ENCODE measurements at regions not wholly inside any gene's neighbourhood (a gene's known extent, or its start where the extent isn't known, plus 50 kb on each side); places are given as distances from the start of the nearest gene placed in this dataset.

DNA sequence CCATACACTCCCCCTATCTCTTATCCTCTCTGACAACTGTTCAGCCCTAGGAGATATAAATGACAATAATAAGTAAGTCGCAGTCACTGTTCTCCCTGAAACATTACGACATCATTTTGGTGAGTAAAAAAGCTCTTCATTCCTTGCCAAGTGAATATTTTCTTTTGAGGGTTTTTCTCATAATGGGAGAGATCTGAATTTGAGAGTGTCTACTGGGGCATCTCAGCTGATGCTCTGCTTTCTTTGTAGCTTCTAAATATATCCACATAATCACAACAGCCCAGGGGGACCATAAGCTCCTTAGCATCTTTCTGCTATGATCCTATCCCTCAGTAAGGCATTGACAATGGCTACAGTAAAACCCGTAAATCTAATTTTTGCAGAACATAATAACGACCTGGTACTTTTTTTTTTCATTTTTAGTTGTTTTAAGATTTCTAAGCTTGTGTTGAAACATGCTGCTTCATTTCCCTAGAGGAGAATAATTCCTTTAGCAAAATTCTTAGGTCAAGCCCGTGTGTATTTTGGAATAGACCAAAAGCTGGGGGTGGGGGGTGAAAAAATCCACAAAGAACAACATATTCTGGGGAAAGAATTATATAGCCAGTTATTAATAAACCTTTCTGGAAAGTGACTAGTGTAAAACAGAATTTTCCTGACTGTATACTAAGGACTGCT, 78.1 kb upstream of the GPM6B start:
- TF ChIP-seq, protein P1, sequence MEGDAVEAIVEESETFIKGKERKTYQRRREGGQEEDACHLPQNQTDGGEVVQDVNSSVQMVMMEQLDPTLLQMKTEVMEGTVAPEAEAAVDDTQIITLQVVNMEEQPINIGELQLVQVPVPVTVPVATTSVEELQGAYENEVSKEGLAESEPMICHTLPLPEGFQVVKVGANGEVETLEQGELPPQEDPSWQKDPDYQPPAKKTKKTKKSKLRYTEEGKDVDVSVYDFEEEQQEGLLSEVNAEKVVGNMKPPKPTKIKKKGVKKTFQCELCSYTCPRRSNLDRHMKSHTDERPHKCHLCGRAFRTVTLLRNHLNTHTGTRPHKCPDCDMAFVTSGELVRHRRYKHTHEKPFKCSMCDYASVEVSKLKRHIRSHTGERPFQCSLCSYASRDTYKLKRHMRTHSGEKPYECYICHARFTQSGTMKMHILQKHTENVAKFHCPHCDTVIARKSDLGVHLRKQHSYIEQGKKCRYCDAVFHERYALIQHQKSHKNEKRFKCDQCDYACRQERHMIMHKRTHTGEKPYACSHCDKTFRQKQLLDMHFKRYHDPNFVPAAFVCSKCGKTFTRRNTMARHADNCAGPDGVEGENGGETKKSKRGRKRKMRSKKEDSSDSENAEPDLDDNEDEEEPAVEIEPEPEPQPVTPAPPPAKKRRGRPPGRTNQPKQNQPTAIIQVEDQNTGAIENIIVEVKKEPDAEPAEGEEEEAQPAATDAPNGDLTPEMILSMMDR (IDR thresholded peaks at IDR 0.05; ENCODE audit: extremely low read depth, missing control alignments), result no peak
- no peak for DNase-seq (ENCODE audit: low spot score)

DNA sequence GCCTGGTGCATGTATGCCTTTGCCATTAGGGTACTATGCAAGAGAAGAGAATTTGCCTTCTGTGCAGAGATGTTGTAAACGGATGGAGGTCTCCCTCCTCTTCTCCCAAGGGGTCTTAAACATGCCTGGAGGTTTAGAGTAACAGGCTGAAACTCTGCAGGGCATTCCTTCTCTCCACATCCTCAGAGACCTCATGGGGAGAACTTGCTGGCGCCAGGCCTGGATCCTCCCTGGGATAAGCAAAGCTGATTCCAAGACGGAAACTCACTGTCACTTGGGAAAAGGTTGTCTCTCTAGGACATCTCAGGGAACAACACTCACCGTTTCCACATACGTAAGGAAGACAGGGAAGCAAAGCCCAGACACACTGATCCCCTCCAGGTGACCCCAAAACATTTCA, 76.9 kb upstream of the GPM6B start:
- no peak for DNase-seq (ENCODE audit: low spot score)
- TF ChIP-seq, protein P1 (IDR thresholded peaks at IDR 0.05; ENCODE audit: extremely low read depth, missing control alignments), result no peak

DNA sequence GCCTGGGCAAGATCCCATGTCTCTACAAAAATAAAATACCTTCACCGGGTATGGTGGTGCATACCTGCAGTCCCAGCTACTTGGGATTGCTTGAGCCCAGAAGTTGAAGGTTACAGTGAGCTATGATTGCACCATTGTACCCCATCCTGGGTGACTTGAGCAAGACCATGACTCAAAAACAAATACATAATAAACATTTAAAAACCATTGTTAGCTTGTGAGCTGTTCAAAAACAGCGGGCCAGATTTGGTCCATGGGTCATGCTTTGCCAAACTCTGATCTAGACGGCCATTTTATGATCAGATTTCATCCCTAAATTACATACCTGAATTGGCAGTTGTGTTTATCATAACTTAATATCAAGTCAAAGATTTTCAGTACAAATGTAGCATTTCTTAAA, 76.0 kb upstream of the GPM6B start:
- DNase-seq (ENCODE audit: low spot score), result no peak
- TF ChIP-seq, protein P1 (IDR thresholded peaks at IDR 0.05; ENCODE audit: extremely low read depth, missing control alignments), result no peak

DNA sequence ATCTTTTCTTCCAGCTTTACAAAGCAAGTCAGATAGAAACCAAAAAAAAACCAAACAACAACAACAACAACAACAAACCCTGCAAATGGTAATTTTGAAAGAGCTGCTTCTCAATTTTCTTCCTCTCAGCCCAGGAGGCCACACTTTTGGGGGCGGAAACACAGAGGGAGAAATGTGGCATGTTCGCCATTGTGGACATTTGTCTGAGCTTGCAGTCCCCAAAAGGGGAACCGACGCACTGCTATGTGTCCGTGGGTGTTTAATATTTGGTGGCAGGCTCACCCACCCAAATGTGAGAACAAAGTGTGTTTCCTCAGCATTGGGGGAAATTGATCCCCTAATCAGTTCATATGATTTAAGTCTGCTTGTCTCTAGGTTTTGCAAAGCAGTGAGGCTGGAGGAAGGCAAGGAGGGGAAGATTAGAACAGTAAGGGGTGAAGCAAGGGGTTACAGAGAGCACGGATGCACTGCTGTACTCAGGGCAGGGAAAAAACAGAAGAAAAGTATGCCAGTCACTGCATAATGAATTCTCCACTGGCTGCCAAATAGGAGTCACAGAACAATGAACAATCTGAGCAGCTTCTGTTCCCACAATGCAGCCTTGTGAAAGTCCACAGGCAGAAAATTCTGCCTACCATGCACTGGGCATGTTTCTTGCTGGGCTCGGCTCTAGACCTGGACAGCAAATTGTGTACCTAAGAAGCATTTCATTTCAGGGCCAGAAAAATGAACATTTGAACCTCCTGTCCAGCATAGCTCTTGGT, 74.7 kb upstream of the GPM6B start:
- TF ChIP-seq, protein P1 (IDR thresholded peaks at IDR 0.05; ENCODE audit: extremely low read depth, missing control alignments), result no peak
- DNase-seq (ENCODE audit: low spot score), result no peak

DNA sequence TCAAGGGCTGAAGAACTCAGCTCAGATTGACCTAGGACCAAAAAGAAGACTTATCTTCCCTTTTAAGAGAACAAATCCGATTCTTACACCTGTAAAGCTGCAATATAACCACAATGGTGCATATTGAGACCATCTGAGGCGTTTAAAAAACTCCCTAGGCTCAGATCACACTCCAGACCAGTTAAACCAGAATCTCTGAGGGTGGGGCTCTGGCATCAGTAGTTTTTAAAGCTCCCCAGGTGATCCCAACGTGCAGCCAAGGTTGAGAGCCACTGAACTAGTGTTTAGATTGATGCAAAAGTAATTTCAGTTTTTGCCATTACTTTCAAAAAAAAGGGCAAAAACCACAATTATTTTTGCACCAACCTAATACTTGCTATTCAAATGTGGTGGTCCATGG, 73.9 kb upstream of the GPM6B start:
- TF ChIP-seq, protein P1 (IDR thresholded peaks at IDR 0.05; ENCODE audit: extremely low read depth, missing control alignments), result no peak

DNA sequence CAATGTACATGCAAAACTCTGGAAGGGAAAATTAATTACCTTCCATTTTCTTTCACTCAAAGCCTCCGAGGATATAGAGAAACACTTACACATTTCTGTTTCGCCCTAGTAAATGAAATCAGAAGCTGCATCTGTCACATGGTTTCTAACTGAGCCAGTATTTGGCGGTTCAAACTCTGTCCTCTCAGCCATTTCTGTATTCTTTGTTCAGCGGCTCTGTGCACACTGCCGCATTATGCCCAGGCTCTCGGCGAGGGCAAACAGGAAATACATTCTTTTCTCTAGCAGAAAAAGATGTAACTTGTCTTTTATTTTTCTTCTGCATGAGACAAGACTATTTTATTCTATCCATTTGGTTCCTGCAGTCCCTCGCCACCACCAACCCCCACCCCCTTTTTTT, 71.4 kb upstream of the GPM6B start:
- TF ChIP-seq, protein P1 (IDR thresholded peaks at IDR 0.05; ENCODE audit: extremely low read depth, missing control alignments), result no peak

More for the DNA sequence above, 73.9 kb upstream of the GPM6B start:
- DNase-seq (ENCODE audit: low spot score), result no peak

DNA sequence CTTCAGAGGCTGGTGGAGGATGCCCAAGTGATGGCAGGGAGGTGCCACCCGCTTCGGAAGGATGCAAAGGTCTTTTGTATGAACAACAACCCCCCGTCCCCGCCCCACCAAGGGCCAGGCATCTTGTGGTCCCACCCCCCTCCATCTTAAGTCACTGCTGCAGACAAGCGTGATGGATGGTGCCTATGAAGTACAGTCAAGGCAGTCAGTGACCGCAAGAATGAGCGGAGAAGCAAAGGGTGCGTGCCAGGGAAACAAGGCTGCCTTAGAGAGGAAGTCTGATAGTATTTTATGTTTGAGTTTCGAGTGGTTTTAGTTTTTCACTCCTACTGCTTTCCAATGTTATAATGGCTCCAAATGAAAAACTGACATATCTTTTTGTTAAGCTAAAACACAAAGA, 68.7 kb upstream of the GPM6B start:
- DNase-seq (ENCODE audit: low spot score), result no peak
- TF ChIP-seq, protein P1 (IDR thresholded peaks at IDR 0.05; ENCODE audit: extremely low read depth, missing control alignments), result no peak

More for the DNA sequence above, 71.4 kb upstream of the GPM6B start:
- DNase-seq (ENCODE audit: low spot score), result no peak

Measured in GM20000 (cell line).